NCI-H345 treated with DMSO at 0.1 percent for 48 hours (cell line): ENCODE measurements at regions not wholly inside any gene's neighbourhood (a gene's known extent, or its start where the extent isn't known, plus 50 kb on each side); places are given as distances from the start of the nearest gene placed in this dataset.
"Not testable (repeated sequence)": the region's sequence is repeated elsewhere in the genome, so short reads cannot be mapped to it uniquely, and the experiment has no call there.

ENCODE experiments used
- DNase-seq: peaks from one replicate; lab custom pipeline; 2025; ENCODE audit not compliant: unreplicated experiment; lab: John Stamatoyannopoulos, UW

- DNase-seq = no peak
These were observed 437.7 kb downstream of the SETD4 start for GRCh38 chr21:35622612-35623011.

GRCh38 chr21:35619184-35619583 lies 441.1 kb downstream of the SETD4 start:
- DNase-seq = no peak

GRCh38 chr21:35617491-35617890 lies 442.8 kb downstream of the SETD4 start:
- no peak for DNase-seq

DNA sequence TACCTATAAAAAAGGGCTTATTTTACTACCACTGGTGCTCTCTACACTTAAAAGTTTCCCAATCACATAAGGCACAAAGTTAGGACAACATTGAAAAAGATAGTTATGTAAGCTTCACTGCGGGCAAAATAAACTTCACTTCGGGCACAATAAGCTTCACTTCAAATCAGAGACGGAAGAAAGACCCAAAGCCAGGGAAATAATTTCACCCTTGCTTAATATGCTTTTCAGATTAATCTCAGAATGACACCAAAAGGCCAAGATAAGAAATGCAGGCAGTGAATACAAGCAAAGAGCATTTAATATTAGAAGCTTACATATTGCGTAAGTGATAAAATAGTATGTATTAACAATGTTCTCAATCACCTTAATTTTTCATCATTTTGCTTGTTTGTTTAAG lies 444.2 kb downstream of the SETD4 start:
- no peak for DNase-seq

- no peak for DNase-seq
These were observed 445.0 kb downstream of the SETD4 start for GRCh38 chr21:35615325-35615724.

GRCh38 chr21:35614396-35614921 lies 445.9 kb downstream of the SETD4 start:
- peak; percentile 78 for DNase-seq

DNA sequence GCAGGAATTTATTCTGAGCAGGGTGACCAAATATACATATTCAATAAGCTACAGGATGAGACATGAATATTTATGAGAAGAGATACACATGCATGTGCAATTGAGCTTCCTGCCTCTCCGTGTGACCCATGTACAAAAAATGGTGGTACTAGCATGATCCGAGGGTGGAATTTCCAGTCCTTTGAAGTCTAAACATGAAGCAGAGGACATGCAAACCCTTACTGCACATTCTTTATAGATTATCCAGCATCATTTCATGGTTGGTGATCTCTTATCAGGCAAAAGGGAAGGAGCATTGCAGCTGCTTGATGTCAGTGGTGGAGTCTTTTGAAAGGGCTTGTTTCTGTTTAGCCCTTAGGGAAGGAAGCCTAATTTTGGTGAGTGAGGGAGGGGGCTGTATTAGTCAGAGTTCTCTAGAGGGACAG lies 448.6 kb downstream of the SETD4 start:
- no peak for DNase-seq

DNA sequence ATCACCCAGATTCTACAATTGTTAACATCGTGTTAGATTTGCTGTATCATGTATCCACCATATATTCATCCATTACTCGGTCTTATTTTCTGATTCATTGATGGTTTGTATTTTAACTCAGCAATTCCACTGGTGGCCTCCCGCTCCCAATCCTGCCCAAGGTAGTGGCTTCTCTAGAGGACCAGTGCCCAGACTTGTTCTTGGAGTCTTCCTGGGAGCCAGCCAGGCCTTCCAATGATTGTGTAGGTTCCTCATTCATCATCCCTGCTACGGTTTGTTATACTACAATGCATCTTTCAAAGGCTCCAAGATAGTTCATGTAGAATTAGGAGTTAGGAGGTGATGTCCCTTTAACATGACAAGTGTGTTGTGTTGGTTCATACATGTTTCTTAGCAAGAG lies 451.1 kb downstream of the SETD4 start:
- no peak for DNase-seq

DNA sequence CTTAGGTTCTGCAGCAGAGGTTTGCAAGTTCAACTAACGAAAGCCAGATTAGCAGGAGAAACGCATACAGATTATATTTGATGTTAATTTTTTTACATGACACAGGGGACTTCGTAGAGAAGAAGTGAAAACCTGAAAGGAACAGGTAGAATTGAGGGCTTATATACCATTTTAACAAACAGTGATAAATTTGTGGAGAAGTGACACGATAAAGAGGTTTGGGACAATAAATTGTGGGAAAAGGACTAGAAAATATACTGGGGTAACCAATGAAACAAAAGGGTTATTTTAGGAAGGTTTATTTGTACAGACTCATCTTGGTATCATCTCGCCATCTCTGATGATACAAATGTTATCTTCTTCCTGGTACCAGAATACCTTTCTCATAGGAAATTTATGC lies 452.9 kb downstream of the SETD4 start:
- no peak for DNase-seq

- DNase-seq = no peak
These were observed 453.7 kb downstream of the SETD4 start for GRCh38 chr21:35606578-35606977.

- no peak for DNase-seq
These were observed 454.2 kb downstream of the SETD4 start for GRCh38 chr21:35606146-35606545.

DNA sequence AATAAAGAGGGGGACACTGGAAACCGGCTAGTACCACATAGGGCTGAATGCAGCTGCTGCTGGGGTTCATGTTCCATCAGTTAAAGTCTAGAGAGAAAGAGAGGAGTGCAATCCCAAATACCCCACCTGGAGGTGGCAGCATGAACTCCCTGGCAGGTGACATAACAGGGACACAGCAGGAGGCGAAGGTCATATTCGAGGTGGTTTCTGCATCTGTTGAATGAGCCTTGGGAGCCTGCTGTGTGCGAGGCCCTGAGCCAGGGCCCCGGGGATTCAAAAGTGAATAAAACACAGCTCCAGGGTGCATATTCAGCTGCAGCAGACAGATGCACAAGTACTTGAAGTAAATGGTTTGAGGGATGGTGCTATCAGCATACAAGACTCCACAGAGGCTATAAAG lies 456.8 kb downstream of the SETD4 start:
- DNase-seq = peak; percentile 99

DNA sequence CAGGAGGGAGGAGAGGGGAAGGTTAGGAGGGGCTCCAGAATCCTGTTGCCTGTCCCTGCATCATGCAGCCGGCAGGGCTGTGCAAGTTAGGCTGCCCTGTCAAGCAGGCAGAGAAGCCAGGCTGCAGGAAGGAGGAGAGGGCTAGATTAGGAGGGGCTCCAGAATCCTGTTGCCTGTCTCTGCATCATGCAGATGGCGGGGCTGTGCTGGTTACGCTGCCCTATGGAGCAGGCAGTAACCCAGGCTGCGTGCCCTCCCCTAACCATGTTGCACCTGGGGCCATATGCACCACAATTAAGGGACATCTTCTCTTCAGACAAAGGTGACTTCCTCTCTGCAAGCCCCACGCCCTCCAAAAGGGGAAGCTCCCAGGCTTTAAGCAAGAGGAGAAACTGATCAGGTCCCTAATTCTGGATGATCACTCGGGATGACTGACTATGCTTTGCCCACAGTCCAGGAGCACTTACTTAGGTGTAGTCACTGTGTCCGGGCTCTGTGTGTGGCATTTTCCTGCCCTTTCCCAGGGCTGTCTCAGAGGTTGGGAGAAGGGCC lies 457.4 kb downstream of the SETD4 start:
- DNase-seq = no peak

- DNase-seq = no peak
These were observed 459.1 kb downstream of the SETD4 start for GRCh38 chr21:35601211-35601610.

DNA sequence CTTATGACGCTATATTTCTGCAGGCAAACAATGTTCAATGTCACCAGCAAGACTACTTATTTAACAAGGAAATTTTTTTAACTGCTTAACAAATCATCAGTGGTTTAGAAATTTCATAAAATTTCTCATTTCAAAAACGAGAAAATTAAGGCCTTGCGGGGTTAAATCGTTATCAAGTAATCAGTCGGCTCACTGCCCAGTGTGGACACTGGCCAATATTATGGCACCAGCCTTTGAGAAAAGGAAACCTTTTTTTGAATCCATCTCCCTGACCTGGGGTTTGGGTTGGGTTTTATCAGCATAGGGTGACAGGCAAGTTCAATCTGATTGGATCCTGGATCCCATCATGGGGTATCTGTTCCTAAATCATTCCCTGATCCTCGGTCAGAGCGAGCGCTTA lies 461.2 kb downstream of the SETD4 start:
- no peak for DNase-seq

- no peak for DNase-seq
These were observed 462.5 kb downstream of the SETD4 start for GRCh38 chr21:35597750-35598339.

- DNase-seq = no peak
These were observed 465.4 kb downstream of the SETD4 start for GRCh38 chr21:35594905-35595304.

GRCh38 chr21:35593000-35593502 lies 467.3 kb downstream of the SETD4 start:
- peak; percentile 19 for DNase-seq

- not testable (repeated sequence) for DNase-seq
These were observed 470.0 kb downstream of the SETD4 start for GRCh38 chr21:35590284-35590683.

- DNase-seq = no peak
These were observed 472.4 kb downstream of the SETD4 start for GRCh38 chr21:35587841-35588380.

DNA sequence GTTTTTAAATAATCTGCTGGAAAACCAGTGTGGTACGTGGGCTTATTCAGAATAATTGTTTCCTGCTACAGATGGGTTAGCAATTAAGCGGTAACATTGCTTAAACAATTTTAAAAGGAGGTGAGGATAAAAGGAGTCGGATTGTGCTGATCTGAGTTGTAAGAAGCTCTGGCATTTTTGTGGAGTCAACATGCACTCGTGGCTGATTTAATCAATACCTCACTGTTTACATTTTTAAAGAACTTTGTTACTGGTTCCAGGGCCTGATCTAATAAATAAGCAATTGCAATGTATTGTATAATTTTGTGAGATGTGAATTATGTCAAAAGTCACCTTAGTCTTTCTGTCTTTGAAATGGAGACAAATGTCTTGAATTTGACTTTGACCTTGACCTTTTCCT lies 474.0 kb downstream of the SETD4 start:
- no peak for DNase-seq

- no peak for DNase-seq
These were observed 474.4 kb downstream of the SETD4 start for GRCh38 chr21:35585878-35586277.

DNA sequence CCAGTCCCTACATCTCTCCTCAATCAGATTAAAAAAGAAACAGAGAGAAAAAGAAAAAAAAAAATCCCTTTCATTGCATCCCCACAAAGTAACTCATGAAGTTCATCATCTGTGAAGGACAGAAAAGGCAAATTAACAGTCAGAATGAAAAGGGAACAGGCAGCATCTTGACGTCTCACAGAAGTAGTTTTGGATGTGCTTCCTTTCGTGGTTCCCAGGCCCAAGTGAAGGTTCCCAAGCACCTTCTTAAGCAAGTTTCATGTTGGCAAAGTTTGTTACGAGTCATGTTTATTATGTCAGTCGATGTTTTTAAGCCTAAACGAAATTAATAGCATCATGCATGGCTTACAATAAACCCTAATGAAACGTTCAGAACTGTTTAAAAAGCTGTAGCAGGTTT lies 475.2 kb downstream of the SETD4 start:
- no peak for DNase-seq
